ENCODE measurements at regions not wholly inside any gene's neighbourhood (a gene's known extent, or its start where the extent isn't known, plus 50 kb on each side); places are given as distances from the start of the nearest gene placed in this dataset.

DNA sequence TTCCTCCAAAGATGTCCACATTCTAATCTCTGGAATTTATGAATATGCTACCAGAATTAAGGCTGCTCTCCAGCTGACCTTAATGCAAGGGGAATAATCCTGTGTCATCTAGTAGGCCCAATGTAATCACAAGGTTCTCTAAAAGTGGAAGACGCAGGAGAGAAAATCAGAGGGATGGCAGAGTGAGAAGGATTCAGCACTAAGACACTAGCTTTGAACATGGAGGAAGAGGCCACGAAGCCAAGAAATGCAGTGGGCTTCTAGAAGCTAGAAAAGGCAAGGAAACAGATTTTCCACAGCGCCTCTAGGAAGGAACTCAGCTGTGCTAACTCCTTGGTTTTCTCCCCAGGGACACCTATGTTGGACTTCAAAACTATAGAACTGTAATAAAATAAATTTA lies 240.7 kb upstream of the TRAM1L1 start:
- DNase-seq = no peak

DNA sequence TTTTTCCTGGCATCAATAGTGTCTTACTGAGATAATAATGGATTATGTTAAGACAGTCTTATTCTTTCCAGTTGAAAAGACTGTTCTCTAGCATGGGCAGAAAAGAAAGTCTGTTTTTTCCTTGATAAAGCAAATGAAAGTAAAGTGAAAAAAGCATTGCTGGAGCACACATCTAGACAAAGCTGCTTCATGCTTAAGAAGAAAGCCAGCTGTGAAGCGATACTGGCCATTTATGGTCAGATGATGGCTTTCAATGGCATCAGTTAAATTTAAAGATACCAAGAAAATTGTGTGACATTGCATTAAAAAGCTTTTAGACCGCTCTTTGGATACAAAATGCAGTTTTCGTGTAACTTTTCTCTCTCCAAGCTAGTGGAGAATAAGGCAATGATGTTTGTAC lies 242.1 kb upstream of the TRAM1L1 start:
- DNase-seq = no peak

DNA sequence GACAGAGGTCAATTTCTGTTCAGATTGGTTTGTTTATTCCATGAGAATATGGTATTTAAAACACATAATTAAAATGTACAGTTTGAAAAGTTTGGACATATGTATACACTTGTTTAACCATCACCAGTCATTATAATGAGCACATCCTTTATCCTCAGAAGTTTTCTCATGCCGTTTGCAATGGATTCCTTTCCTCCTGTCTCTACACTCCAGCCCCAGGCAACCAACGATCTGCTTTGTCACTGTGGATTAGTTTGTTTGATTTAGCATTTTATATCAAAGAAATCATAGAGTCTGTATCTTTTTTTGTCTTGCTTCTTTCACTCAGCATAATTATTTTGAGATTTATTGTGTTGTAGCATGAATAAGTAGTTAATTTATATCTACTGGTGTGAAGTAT lies 243.0 kb upstream of the TRAM1L1 start:
- no peak for DNase-seq

DNA sequence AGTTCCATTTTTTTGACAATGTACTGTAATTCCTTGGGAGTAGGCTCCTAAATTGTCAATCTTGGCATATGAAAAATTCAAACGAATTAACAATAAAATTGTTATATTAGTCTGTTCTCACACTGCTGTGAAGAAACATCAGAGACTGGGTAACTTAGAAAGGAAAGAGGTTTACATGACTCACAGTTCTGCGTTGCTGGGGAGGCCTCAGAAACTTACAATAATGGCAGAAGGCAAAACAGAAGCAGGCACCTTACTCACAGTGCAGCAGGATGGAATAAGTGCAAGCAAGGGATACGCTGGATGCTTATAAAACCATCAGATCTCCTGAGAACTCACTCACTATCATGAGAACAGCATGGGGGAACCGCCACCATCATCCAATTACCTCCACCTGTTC lies 246.4 kb upstream of the TRAM1L1 start:
- no peak for DNase-seq

DNA sequence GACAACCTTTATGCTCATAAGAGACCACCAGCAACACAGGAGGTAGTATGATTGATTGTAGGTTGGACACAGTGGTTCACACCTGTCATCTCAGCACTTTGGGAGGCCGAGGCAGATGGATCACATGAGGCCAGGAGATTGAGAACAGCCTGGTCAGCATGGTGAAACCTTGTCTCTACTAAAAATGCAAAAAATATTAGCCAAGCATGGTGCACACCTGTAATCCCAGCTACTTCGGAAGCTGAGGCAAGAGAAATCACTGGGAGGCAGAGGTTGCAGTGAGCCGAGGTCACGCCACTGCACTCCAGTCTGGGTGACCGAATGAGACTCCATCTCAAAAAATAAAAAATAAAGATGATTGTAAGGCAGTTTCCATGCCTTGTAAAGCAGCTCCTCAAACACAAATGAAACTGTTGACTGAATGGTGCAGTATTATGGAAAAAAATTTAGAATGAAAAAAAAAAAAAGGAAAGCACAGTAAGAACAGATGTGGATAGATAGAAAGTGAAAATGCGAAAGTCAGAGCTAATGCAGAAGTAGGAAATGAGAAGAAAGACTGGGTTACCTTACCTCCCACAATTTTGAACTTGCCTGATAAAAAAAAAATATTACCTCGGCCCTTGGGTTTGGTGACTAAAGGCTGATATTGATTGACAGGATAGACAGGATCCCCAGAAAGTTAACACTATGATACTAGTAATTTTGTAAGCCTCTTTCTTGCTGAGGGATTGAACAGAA lies 249.2 kb upstream of the TRAM1L1 start:
- no peak for DNase-seq

DNA sequence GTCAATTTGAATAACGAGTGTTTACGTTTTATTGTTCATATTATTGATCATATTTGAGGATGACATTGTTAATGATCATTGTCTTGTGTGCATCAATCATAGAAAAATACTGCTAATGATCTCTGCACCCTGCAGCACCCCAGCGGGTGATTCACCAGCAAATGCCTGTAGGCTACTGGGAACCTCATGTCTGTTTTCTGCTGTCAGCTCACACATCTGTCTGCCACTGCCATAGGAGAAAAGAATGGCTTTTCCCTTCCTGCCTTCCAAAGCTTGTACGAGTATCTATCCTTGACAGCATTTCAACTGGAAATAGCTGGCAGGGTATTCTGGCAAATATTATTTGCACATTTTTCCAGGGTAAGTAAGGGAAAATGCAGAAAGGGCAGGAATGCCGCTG lies 272.1 kb upstream of the TRAM1L1 start:
- no peak for DNase-seq

DNA sequence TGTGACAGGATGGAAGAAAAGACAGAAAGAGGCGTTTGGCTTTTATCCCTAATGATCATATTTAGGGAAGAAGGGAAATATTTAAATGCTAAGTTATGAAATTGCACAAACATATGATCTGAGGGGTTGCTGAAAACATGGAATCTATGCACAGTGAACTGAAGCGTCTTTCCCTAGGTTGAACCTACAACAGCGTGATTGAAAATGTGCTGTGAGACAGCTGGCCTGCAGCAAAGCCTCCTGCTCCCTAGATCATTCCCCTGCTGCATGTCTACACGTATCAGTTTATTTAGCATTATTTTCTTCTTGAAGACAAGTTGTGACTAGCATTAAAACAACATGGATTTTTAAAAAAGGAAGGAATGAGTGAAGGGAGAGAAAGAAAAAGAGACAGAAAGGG lies 272.5 kb upstream of the TRAM1L1 start:
- DNase-seq = peak; percentile 12

DNA sequence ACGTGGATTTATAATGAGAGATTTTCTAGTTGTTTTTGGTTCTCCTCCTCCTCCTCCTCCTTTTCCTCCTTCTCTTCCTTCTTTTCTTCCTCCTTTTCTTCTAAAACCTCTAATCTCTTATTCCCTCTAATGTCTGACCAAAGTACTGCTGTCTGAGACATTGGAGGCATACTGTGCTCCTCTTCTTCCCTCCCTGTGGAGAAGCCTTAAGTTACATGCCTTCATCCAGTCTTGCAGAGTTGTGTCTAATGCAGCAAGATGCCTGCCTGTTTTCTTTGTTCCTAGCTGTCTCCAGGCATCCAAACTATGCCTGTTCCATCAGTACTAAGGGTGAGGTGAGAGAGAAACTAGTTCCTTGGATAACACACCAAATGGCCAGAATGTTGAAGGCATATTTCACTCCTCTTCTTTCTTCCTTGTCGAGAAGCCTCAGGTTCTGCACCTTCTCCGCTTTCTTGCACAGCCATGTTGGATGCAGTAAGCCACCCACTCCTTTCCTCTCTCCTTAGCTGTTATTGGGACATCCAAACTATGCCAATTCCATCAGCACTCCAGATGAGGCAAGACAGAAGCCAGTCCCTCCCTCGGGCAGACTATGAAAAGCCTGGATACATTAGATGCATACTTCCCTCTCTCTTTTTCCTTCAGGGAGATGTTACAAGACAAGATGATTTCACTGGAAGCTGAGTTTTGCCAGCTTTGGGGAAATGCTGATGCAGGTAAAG lies 285.7 kb upstream of the TRAM1L1 start:
- DNase-seq = no peak

GRCh38 chr4:117375101-117375500 lies 289.7 kb upstream of the TRAM1L1 start:
- no peak for DNase-seq

- peak; percentile 34 for DNase-seq
Observed at GRCh38 chr4:117376692-117377091, 291.3 kb upstream of the TRAM1L1 start.

- no peak for DNase-seq
Observed at GRCh38 chr4:117378942-117379341, 293.6 kb upstream of the TRAM1L1 start.

DNA sequence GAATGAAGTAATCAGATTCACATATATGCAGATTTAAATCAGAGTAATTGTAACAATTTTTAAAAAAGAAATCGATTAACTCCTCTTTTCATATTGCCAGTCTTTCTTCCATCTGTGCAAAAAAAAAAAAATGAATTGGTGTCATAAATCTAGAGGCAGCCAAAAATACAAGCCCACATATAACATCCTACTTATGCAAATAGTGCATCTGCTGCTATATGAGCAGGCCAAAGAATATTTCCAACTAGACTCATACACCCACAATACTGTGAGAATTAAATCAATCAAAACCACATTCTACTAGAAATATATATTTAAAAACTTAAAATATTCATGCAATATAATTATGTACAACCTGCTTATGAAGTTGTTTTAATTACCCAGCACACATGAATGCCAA lies 298.1 kb upstream of the TRAM1L1 start:
- no peak for DNase-seq

- DNase-seq = no peak
Observed at GRCh38 chr4:117385526-117385925, 300.1 kb upstream of the TRAM1L1 start.

GRCh38 chr4:117387072-117387471 lies 301.7 kb upstream of the TRAM1L1 start:
- no peak for DNase-seq

- DNase-seq = peak; percentile 2
Observed at GRCh38 chr4:117400039-117400835, 314.9 kb upstream of the TRAM1L1 start.

- DNase-seq = no peak
Observed at GRCh38 chr4:117412661-117413060, 327.3 kb upstream of the TRAM1L1 start.

DNA sequence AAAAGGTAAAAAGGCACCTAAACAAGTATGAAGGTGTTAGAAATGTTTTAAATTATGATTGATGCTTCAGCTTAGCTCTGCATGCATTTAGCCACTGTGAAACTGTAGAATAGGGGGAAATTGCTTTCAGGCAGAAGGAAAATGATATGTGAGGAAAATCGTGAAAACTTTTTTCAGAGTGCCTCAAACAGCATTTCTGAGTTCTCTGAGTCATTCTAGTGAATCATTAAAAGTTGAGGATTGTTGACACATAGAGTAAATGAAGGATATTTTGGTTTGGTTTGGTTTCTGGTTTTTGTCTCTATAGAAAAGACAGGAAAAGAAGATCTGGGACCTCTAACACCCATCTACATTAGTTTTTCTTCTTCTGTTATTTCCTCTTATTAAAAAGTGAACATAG lies 332.5 kb upstream of the TRAM1L1 start:
- no peak for DNase-seq

- no peak for DNase-seq
Observed at GRCh38 chr4:117420948-117421347, 335.6 kb upstream of the TRAM1L1 start.

DNA sequence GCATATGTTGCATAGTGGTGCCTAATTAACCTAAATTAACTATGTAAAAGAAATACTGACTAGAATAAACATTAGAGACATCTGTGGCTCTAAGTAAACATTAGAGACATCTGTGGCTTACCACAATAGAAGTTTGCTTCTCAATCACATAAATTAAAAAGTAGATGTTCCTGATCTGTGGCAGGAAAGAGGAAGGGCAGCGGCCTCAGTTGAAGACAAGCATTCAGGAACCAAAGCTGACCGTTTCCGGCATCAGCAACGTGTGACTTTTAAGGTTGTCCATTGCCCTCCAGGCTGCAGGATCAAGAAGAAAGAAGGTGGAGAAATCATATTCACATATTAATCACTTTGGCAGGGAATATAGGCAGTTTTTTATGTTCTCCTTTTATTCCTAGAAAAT lies 336.3 kb upstream of the TRAM1L1 start:
- DNase-seq = no peak

DNA sequence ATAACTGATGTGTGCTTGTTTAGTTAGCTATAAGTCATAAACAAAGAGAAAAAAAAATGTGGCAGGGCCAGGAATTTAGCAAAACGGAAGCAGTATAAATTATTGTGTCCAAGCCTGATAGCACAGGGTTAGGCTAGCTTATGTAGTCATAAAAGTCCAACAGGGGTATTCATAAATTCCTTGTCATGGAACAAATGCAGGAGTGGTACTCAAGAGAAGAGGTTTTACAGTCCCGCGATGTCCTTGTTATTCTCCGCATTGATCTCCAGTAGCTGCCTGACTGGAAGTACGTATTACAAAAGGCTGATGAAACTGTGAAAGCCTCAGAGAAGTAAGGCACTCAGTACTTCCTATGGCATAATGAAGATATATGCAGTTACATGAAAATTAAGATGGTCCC lies 336.9 kb upstream of the TRAM1L1 start:
- peak; percentile 11 for DNase-seq

- DNase-seq = peak; percentile 47
Observed at GRCh38 chr4:117425636-117426035, 340.3 kb upstream of the TRAM1L1 start.

- DNase-seq = no peak
Observed at GRCh38 chr4:117428536-117428935, 343.2 kb upstream of the TRAM1L1 start.

DNA sequence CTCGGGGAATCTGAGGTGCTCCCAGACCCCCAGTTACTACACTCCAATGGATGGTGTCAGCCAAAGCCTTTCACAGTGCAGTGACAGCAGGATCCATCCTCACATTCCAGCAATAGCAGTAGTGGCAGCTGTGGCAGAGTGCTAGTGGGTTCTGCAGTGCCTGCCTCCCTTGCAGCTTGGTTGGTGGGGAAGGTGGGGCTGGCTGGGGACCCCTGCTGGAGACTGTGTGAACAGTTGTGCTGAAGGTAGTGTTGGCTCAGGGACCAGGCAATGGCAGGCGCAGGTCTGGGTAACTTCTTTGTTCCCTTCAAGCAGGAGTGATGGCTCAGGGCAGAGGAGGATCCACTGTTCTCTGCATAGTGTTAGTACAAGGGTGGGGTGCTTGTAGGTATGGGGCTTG lies 343.7 kb upstream of the TRAM1L1 start:
- no peak for DNase-seq
